ENCODE measurements at regions not wholly inside any gene's neighbourhood (a gene's known extent, or its start where the extent isn't known, plus 50 kb on each side); places are given as distances from the start of the nearest gene placed in this dataset.
A peak's percentile ranks its signal among the peaks of the same experiment; 100 is the strongest.

- no TSS peak for BruUV-seq (replicated peaks)
- ATAC-seq (0 out of 2 replicates have a peak, but pooled peaks have one; percentile 17), DNase-seq (ENCODE audit: low read depth, low spot score) (no peak)
- Histone ChIP-seq H3K9me3 (ENCODE audit: control insufficient read depth, insufficient read depth, low read depth, low read length) (no peaks in the 10 kb centered on the region; the same call in 1 of the 2 replicates), H3K36me3 (ENCODE audit: control insufficient read depth, insufficient read depth, low read length) (no peaks in the 10 kb centered on the region), H3K4me3 (ENCODE audit: low read depth in 2 of 2, low read length in 2 of 2) (no peak overlapping the region), H3K4me1 (ENCODE audit: control insufficient read depth, insufficient read depth, low read length) (peaks cover 38% of the 10 kb centered on the region), H3K27me3 (ENCODE audit: control insufficient read depth, insufficient read depth, low read length) (no peaks in the 10 kb centered on the region), H3K27ac (ENCODE audit: low read length) (peak overlapping the region; percentile 99)
- intact Hi-C loops (cut with micrococcal nuclease; ENCODE audit: unreplicated experiment) (no loop called here), in situ Hi-C loops (cut with HindIII; ENCODE audit: low pct_unique_long_range_greater_than_20kb, low sequenced_read_pairs) (no loop called here)
- ChIA-PET CTCF (interaction anchor here (0.7 kb wide), 1 partner anchor 679 kb away, joined by 7 read pairs; no protein-coding TSS in a partner anchor), POLR2A (interaction anchor here (0.6 to 1.4 kb wide), 6 partner anchors 82 to 763 kb away, joined by 3 to 11 read pairs (median 8); partner anchors contain the start of gene KLF6)
- TF ChIP-seq CTCF (IDR thresholded peaks at IDR 0.05) (no peak), POLR2AphosphoS5 (IDR thresholded peaks at IDR 0.05; ENCODE audit: low read depth, low read length) (no peak), TCF7L2 (IDR thresholded peaks at IDR 0.05; ENCODE audit: low read depth, low read length) (no peak), SIN3A (IDR thresholded peaks at IDR 0.05; ENCODE audit: borderline replicate concordance, insufficient read depth, low read depth, low read length) (no peak), REST (IDR thresholded peaks at IDR 0.05; ENCODE audit: insufficient read depth in 1 of 2, low read depth in 2 of 2, low read length in 1 of 2) (no peak)
These were observed 122.5 kb upstream of the KLF6 start for GRCh38 chr10:3907514-3907913.

GRCh38 chr10:3906511-3907111 lies 121.6 kb upstream of the KLF6 start:
- TF ChIP-seq CTCF (IDR thresholded peaks at IDR 0.05): no peak
- TF ChIP-seq POLR2AphosphoS5 (IDR thresholded peaks at IDR 0.05; ENCODE audit: low read depth, low read length): peak; percentile 90; the same call in 1 of the 2 replicates
- peak; percentile 87 for TF ChIP-seq TCF7L2 (IDR thresholded peaks at IDR 0.05; ENCODE audit: low read depth, low read length)
- TF ChIP-seq REST (IDR thresholded peaks at IDR 0.05; ENCODE audit: insufficient read depth in 1 of 2, low read depth in 2 of 2, low read length in 1 of 2): no peak
- CTCF ChIA-PET: interaction anchor here (0.7 to 0.8 kb wide), 2 partner anchors 679 to 709 kb away, joined by 4 to 7 read pairs; no protein-coding TSS in a partner anchor
- in situ Hi-C loops (cut with HindIII; ENCODE audit: low pct_unique_long_range_greater_than_20kb, low sequenced_read_pairs) (no loop called here), intact Hi-C loops (cut with micrococcal nuclease; ENCODE audit: unreplicated experiment) (no loop called here)
- Histone ChIP-seq H3K36me3 (ENCODE audit: control insufficient read depth, insufficient read depth, low read length) (no peaks in the 10 kb centered on the region), H3K4me1 (ENCODE audit: control insufficient read depth, insufficient read depth, low read length) (peaks cover 44% of the 10 kb centered on the region), H3K9me3 (ENCODE audit: control insufficient read depth, insufficient read depth, low read depth, low read length) (no peaks in the 10 kb centered on the region; the same call in 1 of the 2 replicates), H3K4me3 (ENCODE audit: low read depth in 2 of 2, low read length in 2 of 2) (no peak overlapping the region), H3K27ac (ENCODE audit: low read length) (peak overlapping the region; percentile 99), H3K27me3 (ENCODE audit: control insufficient read depth, insufficient read depth, low read length) (no peaks in the 10 kb centered on the region)
- POLR2A ChIA-PET: interaction anchor here (0.5 to 1.4 kb wide), 10 partner anchors 48 to 764 kb away, joined by 3 to 11 read pairs (median 4); partner anchors contain the start of gene KLF6
- no TSS peak for BruUV-seq (replicated peaks)
- ATAC-seq (peak; percentile 91), DNase-seq (ENCODE audit: low read depth, low spot score) (peak; percentile 89)

Measured in Panc1 (cell line).